Mucosa of descending colon (tissue), 3 donors: ENCODE measurements at regions not wholly inside any gene's neighbourhood (a gene's known extent, or its start where the extent isn't known, plus 50 kb on each side); places are given as distances from the start of the nearest gene placed in this dataset.

Source experiments
- ATAC-seq: fragments of 200-7000 bp; cut with Tn5 transposase; one replicate; pipeline ENCODE4 v1.9.1; 2020; ENCODE audit warnings: mild to moderate bottlenecking, moderate library complexity
- DNase-seq, 3 donors: peaks; one replicate each; pipeline ENCODE4 v3.0.0-alpha.2; 2020
- H3K36me3 ChIP-seq: fragments of 200-600 bp; one replicate; pipeline ENCODE4 v1.8.0; 2021; ENCODE audit warnings: low read depth, mild to moderate bottlenecking
- H3K4me1 ChIP-seq: fragments of 200-600 bp; one replicate; pipeline ENCODE4 v1.8.0; 2021; ENCODE audit warnings: low read depth, mild to moderate bottlenecking
- H3K4me3 ChIP-seq: fragments of 200-600 bp; one replicate; pipeline ENCODE4 v1.8.0; 2021; ENCODE audit warnings: mild to moderate bottlenecking
- H3K9me3 ChIP-seq: fragments of 200-600 bp; one replicate; pipeline ENCODE4 v1.8.0; 2021; ENCODE audit warnings: mild to moderate bottlenecking
- CTCF ChIP-seq: fragments of 200-600 bp; IDR thresholded peaks from one replicate; pipeline ENCODE4 v1.8.0; 2022; ENCODE audit warnings: antibody characterized with exemption, mild to moderate bottlenecking
- intact Hi-C, 2 donors: fragments of 100-400 bp; cut with DNase I in 1 of 2; cut with micrococcal nuclease in 1 of 2; formaldehyde crosslinking; loops; one replicate each; pipeline versions ENCODE4 v1.11.0 to v1.11.1; 2022; cut with DNase I, micrococcal nuclease
- donor health status: DM: no; HTN: no; CAD: no; lungs with moderate emphysema.
- donor health status: DM: no; HTN: no; CAD: no.
- donor health status: DM: no; HTN: yes; CAD: no.

DNA sequence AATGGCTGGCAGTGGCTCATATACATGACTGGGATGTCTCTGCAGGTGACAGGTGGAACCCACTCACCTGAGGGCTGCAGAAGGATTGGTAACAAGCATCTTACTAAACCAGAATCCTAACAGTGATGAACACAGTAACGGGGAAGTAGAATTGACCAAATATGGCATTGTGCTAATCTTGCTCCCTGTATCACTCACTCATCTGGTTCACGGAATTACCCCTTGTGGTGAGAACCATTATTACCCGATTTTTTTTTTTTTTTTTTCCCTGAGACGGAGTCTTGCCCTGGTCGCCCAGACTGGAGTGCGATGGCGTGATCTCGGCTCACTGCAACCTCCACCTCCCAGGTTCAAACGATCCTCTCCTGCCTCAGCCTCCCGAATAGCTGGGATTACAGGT is 69.5 kb downstream of the PTPRS start:
- intact Hi-C loops, result no loop called here
- TF ChIP-seq CTCF, result no peak
- Histone ChIP-seq H3K4me1 (no peaks in the 10 kb centered on the region), H3K36me3 (no peaks in the 10 kb centered on the region), H3K9me3 (no peaks in the 10 kb centered on the region), H3K4me3 (no peak overlapping the region)
- ATAC-seq (no peak), DNase-seq (no peak)

DNA sequence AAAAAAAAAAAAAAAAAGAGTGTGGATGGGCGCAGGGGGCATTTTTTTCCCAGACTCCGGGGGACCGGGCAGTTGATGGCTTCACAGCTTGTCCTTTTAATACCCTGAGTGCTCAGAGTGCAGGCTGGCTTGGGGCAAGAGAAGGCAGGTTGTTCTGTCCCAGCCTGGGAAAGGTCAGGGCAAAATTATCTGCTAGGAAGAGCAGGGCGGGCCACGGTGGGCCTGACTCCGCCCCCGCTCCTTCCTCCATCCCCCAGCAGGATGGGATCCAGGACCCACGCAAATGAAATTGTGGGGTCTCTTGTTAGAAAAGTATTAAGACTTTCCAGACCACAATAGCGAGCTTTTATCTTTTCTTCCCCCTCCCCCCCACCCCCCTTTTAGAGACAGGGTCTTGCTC is 70.7 kb downstream of the PTPRS start:
- Histone ChIP-seq H3K36me3 (no peaks in the 10 kb centered on the region), H3K4me1 (no peaks in the 10 kb centered on the region), H3K4me3 (no peak overlapping the region), H3K9me3 (no peaks in the 10 kb centered on the region)
- intact Hi-C loops, result no loop called here
- no peak for DNase-seq
- TF ChIP-seq CTCF, result no peak
- ATAC-seq, result no peak

DNA sequence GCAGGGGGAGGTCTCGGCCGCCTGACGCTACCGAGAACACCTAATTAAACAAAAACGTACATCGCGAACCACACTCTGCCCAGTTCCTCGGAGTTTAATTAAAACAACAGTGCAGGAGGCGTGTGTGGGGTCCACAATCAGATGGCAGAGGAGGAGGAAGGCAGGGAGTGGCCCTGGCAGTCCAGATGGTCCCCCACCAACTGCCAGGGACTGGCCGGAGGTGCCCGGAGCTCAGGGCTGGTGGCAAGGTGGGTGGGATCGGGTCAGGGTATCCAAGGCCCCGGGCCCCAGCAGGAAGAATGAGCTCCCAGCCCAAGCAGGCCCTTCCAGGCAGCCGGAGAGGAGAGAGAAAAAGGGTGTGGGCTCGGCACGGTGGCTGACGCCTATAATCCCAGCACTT is 71.3 kb downstream of the PTPRS start:
- intact Hi-C loops, result no loop called here

GRCh38 chr19:5268801-5269200 is 71.8 kb downstream of the PTPRS start:
- no peaks in the 10 kb centered on the region for H3K9me3 ChIP-seq
- no peak for TF ChIP-seq CTCF
- no peaks in the 10 kb centered on the region for H3K36me3 ChIP-seq

More for the DNA sequence above, 71.3 kb downstream of the PTPRS start:
- Histone ChIP-seq H3K36me3 (no peaks in the 10 kb centered on the region), H3K9me3 (no peaks in the 10 kb centered on the region), H3K4me1 (no peaks in the 10 kb centered on the region), H3K4me3 (no peak overlapping the region)
- no peak for DNase-seq
- no peak for TF ChIP-seq CTCF
- no peak for ATAC-seq

DNA sequence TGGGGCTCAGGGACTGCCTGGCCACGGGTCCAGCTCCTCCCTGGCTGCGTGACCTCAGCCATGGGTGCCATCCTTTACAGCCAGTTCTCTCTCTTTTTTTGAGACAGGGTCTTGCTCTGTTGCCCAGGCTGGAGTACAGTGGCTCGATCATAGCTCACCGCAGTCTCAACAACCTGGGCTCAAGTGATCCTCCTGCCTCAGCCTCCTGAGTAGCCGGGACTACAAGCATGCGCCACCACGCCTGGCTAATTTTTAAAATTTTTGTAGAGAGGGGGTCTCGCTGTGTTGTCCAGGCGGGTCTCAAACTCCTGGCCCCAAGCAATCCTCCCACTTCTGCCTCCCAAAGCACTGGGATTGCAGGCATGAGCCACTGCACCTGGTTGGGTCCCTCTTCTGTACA is 75.4 kb downstream of the PTPRS start:
- Histone ChIP-seq H3K4me3 (no peak overlapping the region), H3K36me3 (no peaks in the 10 kb centered on the region), H3K9me3 (no peaks in the 10 kb centered on the region), H3K4me1 (no peaks in the 10 kb centered on the region)
- no peak for TF ChIP-seq CTCF
- ATAC-seq (no peak), DNase-seq (no peak)
- intact Hi-C loops, result no loop called here

More at GRCh38 chr19:5268801-5269200, 71.8 kb downstream of the PTPRS start:
- ATAC-seq, result no peak
- DNase-seq, result no peak
- Histone ChIP-seq H3K4me1 (no peaks in the 10 kb centered on the region), H3K4me3 (no peak overlapping the region)
- intact Hi-C loops, result no loop called here

GRCh38 chr19:5264453-5264852 is 76.2 kb downstream of the PTPRS start:
- Histone ChIP-seq H3K4me3 (no peak overlapping the region), H3K4me1 (no peaks in the 10 kb centered on the region), H3K9me3 (no peaks in the 10 kb centered on the region), H3K36me3 (no peaks in the 10 kb centered on the region)
- no peak for ATAC-seq
- no peak for DNase-seq
- no peak for TF ChIP-seq CTCF
- intact Hi-C loops, result no loop called here
